HG03039 (cell line): ENCODE measurements at regions not wholly inside any gene's neighbourhood (a gene's known extent, or its start where the extent isn't known, plus 50 kb on each side); places are given as distances from the start of the nearest gene placed in this dataset.

ENCODE experiments used
- ATAC-seq: cut with Tn5 transposase; IDR thresholded peaks from one replicate; pipeline ENCODE4 v1.9.1; 2021; ENCODE audit warnings: mild to moderate bottlenecking, moderate library complexity; ENCODE audit not compliant: unreplicated experiment

DNA sequence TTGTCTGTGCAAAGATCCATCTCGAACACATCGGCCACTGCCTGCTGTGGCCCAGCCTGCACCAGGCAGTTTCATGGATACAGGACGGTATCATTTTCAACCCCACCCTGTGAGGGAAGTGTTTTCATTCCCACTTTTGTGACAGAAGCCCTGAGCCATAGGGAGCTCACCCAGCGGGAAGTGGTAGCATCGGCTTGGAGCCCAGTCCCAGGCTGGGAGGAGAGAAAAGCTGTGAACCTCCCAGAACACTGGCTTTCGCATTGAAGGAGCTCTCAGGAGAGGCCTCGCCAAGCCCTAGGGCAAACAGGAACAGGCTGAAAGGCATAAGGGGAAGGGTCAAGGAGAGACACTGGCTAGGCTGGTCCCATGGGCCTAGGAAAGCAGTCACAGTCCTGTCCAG lies 166.1 kb downstream of the TFCP2L1 start:
- no peak for ATAC-seq

- ATAC-seq = no peak
Measured at GRCh38 chr2:121120411-121120810, 164.6 kb downstream of the TFCP2L1 start.

DNA sequence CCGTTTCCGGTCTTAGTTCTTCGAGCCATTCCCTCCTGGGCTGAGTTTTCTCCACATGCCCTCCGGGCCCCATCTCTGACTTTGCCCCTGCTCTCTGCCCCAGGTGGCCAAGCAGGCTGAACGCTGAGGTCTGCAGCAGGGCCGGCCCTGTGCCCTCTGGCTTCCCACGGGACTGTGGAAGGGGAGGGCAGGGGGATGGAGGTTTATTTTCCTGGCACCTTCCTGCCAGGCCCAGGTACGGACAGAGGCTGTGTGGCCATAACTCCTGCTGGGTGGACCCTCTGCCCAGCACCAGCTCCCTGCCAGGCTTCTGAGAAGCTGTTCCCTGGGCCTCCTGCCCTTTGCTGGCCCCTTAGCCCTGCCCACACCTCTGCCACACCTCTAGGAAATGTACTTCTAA lies 164.0 kb downstream of the TFCP2L1 start:
- no peak for ATAC-seq

DNA sequence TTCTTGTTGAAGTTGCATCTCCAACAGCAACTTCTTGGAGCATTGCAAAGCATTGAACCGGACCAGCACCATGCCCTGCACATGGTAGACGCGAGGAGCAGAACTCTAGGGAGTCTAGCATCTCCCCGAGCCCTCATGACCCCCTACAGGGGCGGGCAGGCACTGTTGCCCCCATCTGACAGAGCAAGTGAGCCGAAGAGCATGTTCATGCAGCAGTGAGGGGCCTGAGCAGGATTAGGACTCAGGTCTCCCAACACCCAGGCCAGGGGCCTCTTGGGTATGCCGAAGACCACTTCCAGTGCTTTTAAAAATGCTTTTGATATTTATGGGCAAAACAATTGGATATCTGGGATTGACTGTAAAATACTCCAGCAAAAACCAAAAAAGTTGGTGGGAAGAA lies 163.3 kb downstream of the TFCP2L1 start:
- ATAC-seq = no peak

DNA sequence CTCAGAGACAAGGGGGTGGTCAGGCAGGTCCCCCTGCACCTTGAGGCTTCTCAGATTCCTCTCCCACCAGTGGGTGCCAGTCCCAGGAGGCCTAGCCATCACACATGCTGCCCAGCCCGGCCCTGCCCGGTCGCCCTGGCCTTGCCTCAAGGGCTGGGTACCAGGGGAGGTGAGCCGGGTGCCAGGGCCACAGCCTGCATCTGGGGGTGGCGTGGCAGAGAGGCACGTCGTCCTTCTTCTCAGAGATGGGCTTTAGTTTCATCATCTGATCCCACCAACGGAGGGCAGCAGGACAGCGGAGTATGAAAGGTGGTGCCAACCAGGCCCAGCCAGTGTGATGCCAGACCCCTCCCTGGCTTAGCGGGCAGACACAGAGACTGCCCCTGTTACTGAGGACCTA lies 161.7 kb downstream of the TFCP2L1 start:
- ATAC-seq = no peak

- no peak for ATAC-seq
Measured at GRCh38 chr2:121124330-121124729, 160.7 kb downstream of the TFCP2L1 start.

GRCh38 chr2:121125350-121125749 lies 159.7 kb downstream of the TFCP2L1 start:
- ATAC-seq = no peak

DNA sequence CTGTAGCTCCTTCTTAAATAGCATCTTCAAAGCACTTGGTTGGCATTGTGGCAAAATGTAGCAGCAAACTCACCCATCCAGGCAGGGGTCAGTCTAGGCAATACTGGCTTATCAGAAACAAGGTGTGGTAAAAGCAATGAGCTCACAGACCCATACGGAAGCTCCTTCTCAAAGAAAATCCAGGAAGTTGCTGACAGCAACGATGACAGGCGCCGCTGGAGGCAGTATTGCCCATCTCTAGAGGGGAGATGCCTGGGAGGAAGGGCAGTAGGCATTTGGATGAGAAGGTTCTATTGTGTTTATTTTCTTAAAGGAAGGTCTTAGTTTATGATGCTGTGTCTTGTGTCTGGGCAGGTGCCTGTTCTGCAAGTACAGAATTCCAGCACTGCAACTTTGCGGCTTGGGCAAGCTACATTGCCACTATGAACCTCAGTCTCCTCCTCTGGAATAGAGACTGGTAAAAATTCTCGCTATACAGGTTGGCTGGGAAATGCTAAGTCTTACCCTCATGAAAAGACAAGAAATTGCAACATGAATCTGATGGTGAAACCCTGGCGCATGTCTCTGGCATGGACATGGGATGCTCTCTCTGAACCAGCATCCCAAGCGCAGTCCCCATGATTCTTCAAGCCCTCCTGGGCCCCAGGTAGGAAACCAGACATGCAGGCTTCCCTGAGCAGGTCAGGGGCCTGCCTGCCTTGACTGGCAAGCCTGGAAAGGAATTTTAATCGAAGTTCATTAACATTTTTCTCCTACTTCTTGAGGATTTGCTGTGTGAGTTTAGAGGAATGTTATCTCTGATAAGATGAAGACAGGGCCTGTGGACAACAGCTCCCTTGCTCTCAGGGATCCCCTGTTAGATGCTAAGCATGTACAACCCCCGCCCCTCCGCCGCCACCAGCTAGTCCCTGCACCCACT lies 156.0 kb downstream of the TFCP2L1 start:
- no peak for ATAC-seq

GRCh38 chr2:121129692-121130091 lies 155.3 kb downstream of the TFCP2L1 start:
- ATAC-seq = no peak

GRCh38 chr2:121130301-121130850 lies 154.6 kb downstream of the TFCP2L1 start:
- ATAC-seq = no peak

GRCh38 chr2:121131375-121131774 lies 153.6 kb downstream of the TFCP2L1 start:
- no peak for ATAC-seq

- no peak for ATAC-seq
Measured at GRCh38 chr2:121132054-121132761, 152.8 kb downstream of the TFCP2L1 start.

- no peak for ATAC-seq
Measured at GRCh38 chr2:121132762-121133107, 152.3 kb downstream of the TFCP2L1 start.

GRCh38 chr2:121133551-121134319 lies 151.3 kb downstream of the TFCP2L1 start:
- no peak for ATAC-seq

DNA sequence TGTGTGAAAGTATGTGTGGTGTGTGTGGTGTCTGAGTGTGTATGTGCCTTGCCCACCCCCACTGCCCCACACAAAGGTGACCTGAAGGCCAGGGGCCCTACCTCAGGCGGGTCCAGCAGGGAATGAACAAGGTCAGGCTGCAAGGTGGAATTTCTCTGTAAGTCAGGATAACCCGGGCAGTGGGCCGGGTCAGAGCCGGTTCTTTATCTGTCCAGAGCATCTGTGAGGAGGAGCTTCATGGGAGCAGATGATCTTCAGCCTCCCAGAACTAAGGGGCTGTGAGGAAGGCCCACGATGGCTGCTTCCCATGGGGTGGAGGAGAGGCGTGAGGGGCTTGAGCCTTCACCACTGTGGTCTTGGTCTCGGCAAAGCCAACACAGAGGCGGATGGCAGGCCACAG lies 150.3 kb downstream of the TFCP2L1 start:
- no peak for ATAC-seq

- no peak for ATAC-seq
Measured at GRCh38 chr2:121135168-121135853, 149.7 kb downstream of the TFCP2L1 start.

GRCh38 chr2:121136323-121136722 lies 148.7 kb downstream of the TFCP2L1 start:
- no peak for ATAC-seq

DNA sequence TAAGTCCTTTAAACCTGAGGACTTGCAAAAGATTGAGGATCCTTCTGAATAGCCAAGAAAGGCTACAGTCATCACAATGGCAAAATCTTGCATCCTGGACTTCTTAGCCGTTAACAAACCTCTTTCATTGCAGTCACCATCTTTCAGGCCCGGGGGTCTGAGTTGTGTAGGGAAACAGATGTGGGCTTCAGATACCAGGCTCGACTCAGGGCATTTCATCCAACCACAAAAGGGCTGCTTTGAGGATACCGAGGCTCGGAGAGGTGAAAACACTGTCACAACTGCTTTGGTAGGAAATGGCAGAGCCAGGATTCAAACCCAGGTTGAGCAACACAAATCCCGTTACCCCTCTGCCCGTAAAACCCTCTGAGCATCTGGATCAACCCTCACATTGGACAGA lies 147.4 kb downstream of the TFCP2L1 start:
- no peak for ATAC-seq

DNA sequence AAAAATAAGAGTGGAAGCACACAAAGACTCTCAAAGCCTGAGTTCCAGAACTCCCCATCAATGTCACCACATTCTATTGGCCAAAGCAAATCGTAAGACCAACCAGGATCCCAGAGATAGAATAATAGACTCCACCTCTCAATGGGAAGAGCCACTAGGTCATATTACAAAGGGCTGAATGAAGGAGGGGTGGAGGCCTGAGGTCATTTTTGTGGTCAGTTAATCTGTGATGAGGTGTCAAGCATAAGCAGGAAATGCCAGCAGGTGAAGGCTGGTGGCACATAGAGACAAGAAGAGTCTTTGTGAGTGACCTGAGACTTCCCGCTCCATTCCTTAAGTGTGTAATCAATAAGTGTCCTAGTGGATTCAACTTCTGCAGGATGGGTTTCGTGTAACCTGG lies 144.3 kb downstream of the TFCP2L1 start:
- ATAC-seq = no peak

- no peak for ATAC-seq
Measured at GRCh38 chr2:121142452-121142851, 142.6 kb downstream of the TFCP2L1 start.

GRCh38 chr2:121144111-121144510 lies 140.9 kb downstream of the TFCP2L1 start:
- no peak for ATAC-seq
